A549 (cell line): ENCODE measurements at regions not wholly inside any gene's neighbourhood (a gene's known extent, or its start where the extent isn't known, plus 50 kb on each side); places are given as distances from the start of the nearest gene placed in this dataset.
"Not testable (repeated sequence)": the region's sequence is repeated elsewhere in the genome, so short reads cannot be mapped to it uniquely, and the experiment has no call there.

ENCODE experiments used
- CTCF ChIP-seq: fragments of >200 bp; sonication (Bioruptor Twin); formaldehyde crosslinking; IDR thresholded peaks from 3 replicates; pipeline ENCODE4 v1.5.1; 2016
- JUN ChIP-seq, 2 experiments: fragments of >200 bp; sonication (Bioruptor Twin); formaldehyde crosslinking; IDR thresholded peaks; 2 replicates in 1 of 2; 3 replicates in 1 of 2; pipeline ENCODE4 v1.6.1; 2016 to 2017
- POLR2AphosphoS2 ChIP-seq: conservative IDR thresholded peaks from 2 replicates; pipeline ENCODE4 v1.6.1; 2012; ENCODE audit warnings: low read length, improper control_type of control experiment, inconsistent platforms
- RAD21 ChIP-seq, 2 experiments: fragments of >200 bp in 1 of 2; sonication (Bioruptor Twin) in 1 of 2; formaldehyde crosslinking in 1 of 2; IDR thresholded peaks in 1 of 2; conservative IDR thresholded peaks in 1 of 2; 2 replicates in 1 of 2; 3 replicates in 1 of 2; pipeline ENCODE4 v1.6.1; 2012 to 2018; ENCODE audit warnings: inconsistent platforms in 1 of 2
- ZC3H11A ChIP-seq: fragments of 450-650 bp; IDR thresholded peaks from 2 replicates; pipeline ENCODE4 v1.6.1; 2014; ENCODE audit warnings: antibody characterized with exemption, mild to moderate bottlenecking
- TF ChIP-seq, protein P1 (sequence below): fragments of 200-600 bp; sonication (generic); IDR thresholded peaks from 2 replicates; pipeline ENCODE4 v1.6.1; 2016; ENCODE audit warnings: antibody characterized with exemption, mild to moderate bottlenecking, moderate library complexity
- TF ChIP-seq, protein P2 (sequence below): fragments of 250-450 bp; sonication (Bioruptor Pico); IDR thresholded peaks from 2 replicates; pipeline ENCODE4 v1.5.0; 2021; ENCODE audit warnings: mild to moderate bottlenecking, moderate library complexity, borderline replicate concordance

DNA sequence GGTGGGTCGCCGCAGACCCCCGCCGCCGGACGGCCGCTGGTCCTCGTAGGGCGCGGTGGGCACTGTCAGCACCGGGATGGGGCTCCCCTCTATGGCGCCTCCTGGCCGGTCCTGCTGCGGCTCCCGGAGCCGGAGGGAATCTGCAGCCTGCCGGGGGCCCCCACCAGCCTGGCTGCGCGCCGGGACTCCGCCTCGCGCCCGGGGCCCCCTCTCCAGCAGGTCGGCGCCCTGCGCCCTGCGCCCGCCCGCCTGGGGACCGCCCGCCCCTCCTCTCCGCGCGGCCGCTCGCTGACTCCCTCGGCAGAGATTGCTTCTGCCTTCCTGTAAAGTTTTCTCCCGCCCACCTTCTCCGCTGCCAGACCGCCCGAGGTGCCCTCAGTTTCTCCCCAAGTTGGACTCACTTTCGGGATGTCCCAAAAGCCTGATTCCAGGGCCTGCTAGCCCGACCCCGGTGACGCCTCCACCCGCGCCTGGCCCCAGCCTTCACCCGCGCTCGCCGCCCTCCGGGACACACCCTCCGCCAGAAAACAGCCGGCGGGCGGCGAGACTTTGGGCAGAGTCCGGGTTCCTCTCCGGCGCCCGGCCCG lies 54.0 kb downstream of the FOXD4L6 start:
- TF ChIP-seq, protein P1, sequence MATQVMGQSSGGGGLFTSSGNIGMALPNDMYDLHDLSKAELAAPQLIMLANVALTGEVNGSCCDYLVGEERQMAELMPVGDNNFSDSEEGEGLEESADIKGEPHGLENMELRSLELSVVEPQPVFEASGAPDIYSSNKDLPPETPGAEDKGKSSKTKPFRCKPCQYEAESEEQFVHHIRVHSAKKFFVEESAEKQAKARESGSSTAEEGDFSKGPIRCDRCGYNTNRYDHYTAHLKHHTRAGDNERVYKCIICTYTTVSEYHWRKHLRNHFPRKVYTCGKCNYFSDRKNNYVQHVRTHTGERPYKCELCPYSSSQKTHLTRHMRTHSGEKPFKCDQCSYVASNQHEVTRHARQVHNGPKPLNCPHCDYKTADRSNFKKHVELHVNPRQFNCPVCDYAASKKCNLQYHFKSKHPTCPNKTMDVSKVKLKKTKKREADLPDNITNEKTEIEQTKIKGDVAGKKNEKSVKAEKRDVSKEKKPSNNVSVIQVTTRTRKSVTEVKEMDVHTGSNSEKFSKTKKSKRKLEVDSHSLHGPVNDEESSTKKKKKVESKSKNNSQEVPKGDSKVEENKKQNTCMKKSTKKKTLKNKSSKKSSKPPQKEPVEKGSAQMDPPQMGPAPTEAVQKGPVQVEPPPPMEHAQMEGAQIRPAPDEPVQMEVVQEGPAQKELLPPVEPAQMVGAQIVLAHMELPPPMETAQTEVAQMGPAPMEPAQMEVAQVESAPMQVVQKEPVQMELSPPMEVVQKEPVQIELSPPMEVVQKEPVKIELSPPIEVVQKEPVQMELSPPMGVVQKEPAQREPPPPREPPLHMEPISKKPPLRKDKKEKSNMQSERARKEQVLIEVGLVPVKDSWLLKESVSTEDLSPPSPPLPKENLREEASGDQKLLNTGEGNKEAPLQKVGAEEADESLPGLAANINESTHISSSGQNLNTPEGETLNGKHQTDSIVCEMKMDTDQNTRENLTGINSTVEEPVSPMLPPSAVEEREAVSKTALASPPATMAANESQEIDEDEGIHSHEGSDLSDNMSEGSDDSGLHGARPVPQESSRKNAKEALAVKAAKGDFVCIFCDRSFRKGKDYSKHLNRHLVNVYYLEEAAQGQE: not testable (repeated sequence)
- TF ChIP-seq CTCF; POLR2AphosphoS2; RAD21 (conservative IDR thresholded peaks at IDR 0.05 in 1 of 2, IDR thresholded peaks at IDR 0.05 in 1 of 2); JUN (IDR thresholded peaks at IDR 0.05); ZC3H11A: not testable (repeated sequence)
- TF ChIP-seq, protein P2, sequence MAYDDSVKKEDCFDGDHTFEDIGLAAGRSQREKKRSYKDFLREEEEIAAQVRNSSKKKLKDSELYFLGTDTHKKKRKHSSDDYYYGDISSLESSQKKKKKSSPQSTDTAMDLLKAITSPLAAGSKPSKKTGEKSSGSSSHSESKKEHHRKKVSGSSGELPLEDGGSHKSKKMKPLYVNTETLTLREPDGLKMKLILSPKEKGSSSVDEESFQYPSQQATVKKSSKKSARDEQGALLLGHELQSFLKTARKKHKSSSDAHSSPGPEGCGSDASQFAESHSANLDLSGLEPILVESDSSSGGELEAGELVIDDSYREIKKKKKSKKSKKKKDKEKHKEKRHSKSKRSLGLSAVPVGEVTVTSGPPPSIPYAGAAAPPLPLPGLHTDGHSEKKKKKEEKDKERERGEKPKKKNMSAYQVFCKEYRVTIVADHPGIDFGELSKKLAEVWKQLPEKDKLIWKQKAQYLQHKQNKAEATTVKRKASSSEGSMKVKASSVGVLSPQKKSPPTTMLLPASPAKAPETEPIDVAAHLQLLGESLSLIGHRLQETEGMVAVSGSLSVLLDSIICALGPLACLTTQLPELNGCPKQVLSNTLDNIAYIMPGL (CRISPR knock-in tag): not testable (repeated sequence)
